ENCODE measurements at regions not wholly inside any gene's neighbourhood (a gene's known extent, or its start where the extent isn't known, plus 50 kb on each side); places are given as distances from the start of the nearest gene placed in this dataset.

- TF ChIP-seq ATF3 (CRISPR knock-in tag; conservative IDR thresholded peaks at IDR 0.05): no peak
- TF ChIP-seq USF2 (CRISPR knock-in tag; IDR thresholded peaks at IDR 0.05): no peak
Measured at GRCh38 chr11:91538065-91538464, 686.6 kb upstream of the FAT3 start.
